Uterus (tissue), 2 donors: ENCODE measurements at regions not wholly inside any gene's neighbourhood (a gene's known extent, or its start where the extent isn't known, plus 50 kb on each side); places are given as distances from the start of the nearest gene placed in this dataset.

Source experiments
- POLR2A ChIP-seq, 2 donors: fragments of 450-650 bp; IDR thresholded peaks; one replicate each; pipeline ENCODE4 v1.6.1; 2016; ENCODE audit warnings: antibody characterized with exemption in 2 of 2, mild to moderate bottlenecking in 1 of 2, moderate library complexity in 1 of 2
- TF ChIP-seq, protein P1 (sequence below), 4 experiments: fragments of 200-600 bp in 2 of 4; fragments of 450-650 bp in 2 of 4; sonication (generic) in 2 of 4; IDR thresholded peaks; one replicate each; pipeline ENCODE4 v1.5.1; 2016 to 2019; ENCODE audit warnings: antibody characterized with exemption in 4 of 4, mild to moderate bottlenecking in 2 of 4, moderate library complexity in 1 of 4

DNA sequence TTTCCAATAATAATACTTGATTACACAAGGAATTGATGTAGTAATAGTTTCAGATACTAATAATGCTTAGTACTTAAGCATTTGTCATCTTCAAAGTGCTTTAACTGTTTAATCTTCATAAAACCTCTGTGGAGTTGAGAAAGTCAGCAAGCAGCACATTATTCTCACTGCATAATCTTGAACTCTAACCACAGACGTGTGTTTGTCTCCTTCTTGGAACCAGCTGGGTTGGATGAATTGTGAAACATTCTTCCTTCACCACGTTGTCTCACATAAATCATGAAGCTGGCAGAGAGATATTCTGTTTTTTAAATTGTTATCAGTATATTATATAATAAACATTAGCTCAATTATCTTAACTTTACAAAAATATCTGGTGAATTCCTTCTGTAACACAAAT lies 55.1 kb upstream of the LDAH start:
- TF ChIP-seq, protein P1, sequence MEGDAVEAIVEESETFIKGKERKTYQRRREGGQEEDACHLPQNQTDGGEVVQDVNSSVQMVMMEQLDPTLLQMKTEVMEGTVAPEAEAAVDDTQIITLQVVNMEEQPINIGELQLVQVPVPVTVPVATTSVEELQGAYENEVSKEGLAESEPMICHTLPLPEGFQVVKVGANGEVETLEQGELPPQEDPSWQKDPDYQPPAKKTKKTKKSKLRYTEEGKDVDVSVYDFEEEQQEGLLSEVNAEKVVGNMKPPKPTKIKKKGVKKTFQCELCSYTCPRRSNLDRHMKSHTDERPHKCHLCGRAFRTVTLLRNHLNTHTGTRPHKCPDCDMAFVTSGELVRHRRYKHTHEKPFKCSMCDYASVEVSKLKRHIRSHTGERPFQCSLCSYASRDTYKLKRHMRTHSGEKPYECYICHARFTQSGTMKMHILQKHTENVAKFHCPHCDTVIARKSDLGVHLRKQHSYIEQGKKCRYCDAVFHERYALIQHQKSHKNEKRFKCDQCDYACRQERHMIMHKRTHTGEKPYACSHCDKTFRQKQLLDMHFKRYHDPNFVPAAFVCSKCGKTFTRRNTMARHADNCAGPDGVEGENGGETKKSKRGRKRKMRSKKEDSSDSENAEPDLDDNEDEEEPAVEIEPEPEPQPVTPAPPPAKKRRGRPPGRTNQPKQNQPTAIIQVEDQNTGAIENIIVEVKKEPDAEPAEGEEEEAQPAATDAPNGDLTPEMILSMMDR (IDR thresholded peaks at IDR 0.05) = no peak
- no peak for TF ChIP-seq POLR2A (IDR thresholded peaks at IDR 0.05)
